ENCODE measurements at regions not wholly inside any gene's neighbourhood (a gene's known extent, or its start where the extent isn't known, plus 50 kb on each side); places are given as distances from the start of the nearest gene placed in this dataset.

- DNase-seq (ENCODE audit: insufficient read length, low spot score) (no peak), FAIRE-seq (no peak)
Observed at GRCh38 chr15:37824717-37825382, 109.6 kb upstream of the TMCO5A start.

- no peak for DNase-seq (ENCODE audit: insufficient read length, low spot score)
- FAIRE-seq = no peak
Observed at GRCh38 chr15:37837276-37837675, 97.2 kb upstream of the TMCO5A start.

DNA sequence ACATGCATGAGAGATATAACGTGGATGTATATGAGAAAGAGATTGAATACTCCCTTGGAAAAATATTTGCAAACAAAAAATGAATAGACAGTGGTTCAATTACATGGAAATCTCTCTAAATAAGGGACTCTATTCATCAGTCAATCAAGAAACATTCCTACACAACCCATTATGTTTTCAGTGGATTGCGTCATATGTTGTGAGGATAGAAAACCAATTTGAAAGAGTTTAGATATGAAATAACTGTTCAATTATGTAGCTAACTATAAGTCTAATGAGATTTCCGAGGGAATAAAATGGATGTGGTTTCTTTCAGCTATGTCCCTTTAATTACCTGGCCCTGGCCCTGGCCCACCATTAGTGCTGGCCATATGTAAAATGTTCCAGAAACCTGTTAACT, 86.7 kb upstream of the TMCO5A start:
- FAIRE-seq (no peak), DNase-seq (ENCODE audit: insufficient read length, low spot score) (no peak)

DNA sequence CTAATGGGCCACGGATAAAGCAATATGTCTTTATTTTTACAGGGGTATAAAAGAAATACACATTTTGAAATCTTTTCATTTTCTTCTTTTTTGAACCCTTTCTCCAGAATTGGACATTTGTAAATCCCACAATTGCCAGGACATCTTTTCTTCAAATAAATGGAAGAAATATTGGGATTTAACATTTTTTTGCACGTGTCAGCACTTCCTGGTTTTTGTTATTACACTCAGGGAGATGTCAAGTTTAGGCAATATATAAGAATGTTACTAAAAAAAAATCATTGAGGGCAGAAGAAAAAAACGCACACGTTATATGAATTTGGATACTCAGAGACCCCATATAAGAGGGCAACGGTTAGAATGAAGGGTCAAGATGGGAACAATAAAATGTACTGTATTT, 78.3 kb upstream of the TMCO5A start:
- DNase-seq (ENCODE audit: insufficient read length, low spot score) (no peak), FAIRE-seq (no peak)

DNA sequence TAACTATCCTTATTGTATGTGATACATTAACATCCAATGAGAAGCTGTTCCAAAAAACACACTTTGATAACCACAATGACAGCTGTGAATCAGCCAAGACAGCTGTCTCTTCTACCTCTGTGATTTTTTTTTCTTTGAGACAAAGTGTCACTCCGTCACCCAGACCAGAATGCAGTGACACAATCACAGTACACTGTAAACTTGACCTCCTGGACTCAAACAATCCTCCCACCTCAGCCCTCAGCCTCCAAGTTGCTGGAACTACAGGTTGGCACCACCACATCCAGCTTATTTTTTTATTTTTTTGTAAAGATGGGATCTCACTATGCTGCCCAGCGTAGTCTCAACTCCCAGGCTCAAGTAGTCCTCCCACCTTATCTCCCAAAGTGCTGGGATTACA, 73.5 kb upstream of the TMCO5A start:
- no peak for FAIRE-seq

GRCh38 chr15:37865687-37866086, 68.8 kb upstream of the TMCO5A start:
- FAIRE-seq (no peak), DNase-seq (ENCODE audit: insufficient read length, low spot score) (no peak)

More for the DNA sequence above, 73.5 kb upstream of the TMCO5A start:
- no peak for DNase-seq (ENCODE audit: insufficient read length, low spot score)

DNA sequence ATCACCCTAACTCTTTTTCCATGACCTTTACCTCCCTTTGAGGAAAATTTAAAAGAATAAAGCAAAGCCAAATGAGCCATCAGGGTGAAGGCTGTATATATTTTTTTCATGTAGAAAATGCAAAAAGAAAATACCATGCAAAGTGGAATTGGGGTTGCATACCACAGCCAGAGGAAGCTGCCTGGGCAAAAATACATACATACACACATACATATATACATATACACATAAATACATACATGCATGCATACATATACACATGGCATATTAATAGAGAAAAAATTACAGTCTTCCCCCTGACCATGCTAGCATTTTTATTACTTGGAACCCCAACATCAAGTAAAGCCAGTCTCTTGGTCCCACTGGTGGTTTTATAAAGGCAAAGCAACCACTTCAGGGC, 63.7 kb upstream of the TMCO5A start:
- DNase-seq (ENCODE audit: insufficient read length, low spot score) (no peak), FAIRE-seq (no peak)

DNA sequence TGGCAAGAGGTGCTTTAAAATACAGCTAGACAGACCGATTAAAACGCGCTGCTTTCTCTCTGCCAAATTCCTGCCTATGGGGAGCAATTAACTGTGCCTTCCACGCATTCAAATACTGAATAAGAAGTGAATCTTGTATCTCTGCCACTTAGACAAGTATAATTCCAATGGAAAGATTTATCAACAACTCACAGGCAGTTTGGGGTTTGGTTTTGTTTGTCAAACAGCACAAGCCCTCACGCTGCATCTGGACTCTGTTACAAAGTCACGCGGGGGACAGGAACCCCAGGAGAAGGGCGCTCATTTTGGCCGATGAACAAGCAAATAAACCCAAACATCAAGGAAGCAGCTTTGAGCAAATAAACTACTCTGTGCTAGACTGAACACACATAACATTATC, 61.8 kb upstream of the TMCO5A start:
- FAIRE-seq (no peak), DNase-seq (ENCODE audit: insufficient read length, low spot score) (no peak)

- FAIRE-seq = no peak
Observed at GRCh38 chr15:37873336-37873735, 61.1 kb upstream of the TMCO5A start.

DNA sequence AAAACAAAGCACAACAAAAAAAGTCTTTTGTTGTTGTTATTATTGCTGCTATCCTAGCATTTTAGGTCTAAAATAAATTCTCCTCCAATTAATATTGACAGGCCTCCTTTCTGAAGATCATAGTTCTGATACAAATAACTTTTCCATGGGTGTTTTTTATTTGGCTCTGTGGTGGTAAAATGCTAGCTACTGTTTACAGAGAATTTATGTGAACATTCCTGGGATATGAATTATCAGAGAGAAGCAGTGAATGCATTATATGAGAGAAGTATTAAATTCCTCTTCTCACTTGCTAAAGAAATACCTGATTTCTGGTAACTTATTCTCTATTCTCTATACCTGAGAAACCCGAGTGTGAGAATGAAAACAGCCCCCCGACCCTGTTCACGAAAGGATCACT, 57.5 kb upstream of the TMCO5A start:
- DNase-seq (ENCODE audit: insufficient read length, low spot score) (no peak), FAIRE-seq (no peak)

More at GRCh38 chr15:37873336-37873735, 61.1 kb upstream of the TMCO5A start:
- no peak for DNase-seq (ENCODE audit: insufficient read length, low spot score)

DNA sequence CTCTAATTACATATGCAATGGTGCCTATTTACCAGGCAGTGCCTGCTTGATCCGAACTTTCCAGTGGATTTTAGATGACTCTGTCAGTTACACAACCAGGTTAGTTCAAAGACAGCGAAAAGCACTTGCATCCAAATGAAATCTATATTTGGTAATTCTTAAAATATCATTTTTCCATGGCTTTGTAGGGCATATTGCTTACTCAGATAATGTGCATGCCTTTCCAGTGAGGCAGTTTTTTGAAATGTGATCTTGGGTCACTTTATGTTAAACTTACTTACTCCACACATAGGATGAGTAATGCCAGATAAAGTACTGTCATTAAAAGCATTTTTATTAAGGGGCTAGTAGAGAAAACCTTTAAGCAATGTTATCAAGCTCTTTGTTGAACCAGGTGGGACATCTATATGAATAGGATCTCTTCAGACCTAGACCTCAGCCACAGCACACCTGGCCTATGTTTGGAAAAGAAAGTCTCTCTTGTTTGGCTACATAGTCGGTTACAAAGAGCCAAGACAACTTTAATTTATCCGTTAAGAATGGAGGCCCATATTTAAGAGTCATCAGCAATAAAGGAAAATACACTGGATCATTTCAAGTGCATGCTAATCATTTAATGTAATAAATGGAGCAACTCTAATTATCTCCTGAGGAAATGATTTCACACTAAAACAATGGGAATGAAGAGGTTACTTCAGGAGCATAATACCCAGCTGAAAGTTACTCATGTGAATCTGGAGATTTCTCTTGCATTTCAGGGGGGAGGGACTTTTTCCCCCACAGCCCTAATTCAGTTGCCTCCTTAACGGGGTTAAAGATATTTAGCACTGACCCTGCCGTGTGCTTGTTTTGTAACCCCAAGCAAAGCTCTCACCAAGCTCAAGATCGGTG, 56.3 kb upstream of the TMCO5A start:
- FAIRE-seq (no peak), DNase-seq (ENCODE audit: insufficient read length, low spot score) (no peak)

GRCh38 chr15:37880009-37880834, 54.2 kb upstream of the TMCO5A start:
- DNase-seq (ENCODE audit: insufficient read length, low spot score) (peak; percentile 1), FAIRE-seq (no peak)

GRCh38 chr15:37880835-37881153, 53.6 kb upstream of the TMCO5A start:
- DNase-seq (ENCODE audit: insufficient read length, low spot score) = no peak
- no peak for FAIRE-seq

DNA sequence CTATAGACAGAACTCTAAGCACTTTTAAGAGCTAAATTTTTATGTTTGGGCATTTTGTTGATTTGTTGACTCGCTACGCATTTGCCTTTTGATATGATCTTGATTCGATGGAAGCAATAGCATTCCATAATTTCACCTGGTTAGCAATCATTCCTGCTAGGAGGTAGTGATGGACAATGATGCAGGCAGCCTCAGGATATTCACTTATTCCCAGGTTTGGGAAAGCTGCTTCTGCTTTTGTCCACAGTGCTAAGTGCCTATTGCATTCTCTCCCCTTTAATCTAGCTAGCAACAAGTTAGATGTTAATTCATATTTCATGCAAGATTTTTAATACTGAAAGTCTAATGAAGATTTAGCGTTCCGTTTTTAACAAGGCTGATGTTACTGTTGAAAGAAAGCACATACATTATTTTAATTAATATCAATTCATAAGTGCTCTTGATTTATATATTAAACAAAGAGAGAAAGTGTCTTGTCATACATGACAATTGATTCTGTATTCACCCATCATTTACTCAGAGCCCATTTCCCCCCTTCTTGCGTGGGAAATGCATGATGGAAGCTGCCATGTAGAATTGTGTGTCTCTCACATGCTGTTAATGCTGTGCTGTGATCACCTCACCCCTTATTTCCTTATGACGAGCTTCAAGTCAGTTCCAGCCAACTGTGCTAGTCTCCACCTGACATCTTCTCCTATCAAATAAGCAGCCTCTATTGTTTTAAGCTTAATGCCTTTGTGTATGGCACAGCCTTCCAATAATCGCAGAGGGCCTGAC, 53.0 kb upstream of the TMCO5A start:
- no peak for FAIRE-seq
- no peak for DNase-seq (ENCODE audit: insufficient read length, low spot score)

DNA sequence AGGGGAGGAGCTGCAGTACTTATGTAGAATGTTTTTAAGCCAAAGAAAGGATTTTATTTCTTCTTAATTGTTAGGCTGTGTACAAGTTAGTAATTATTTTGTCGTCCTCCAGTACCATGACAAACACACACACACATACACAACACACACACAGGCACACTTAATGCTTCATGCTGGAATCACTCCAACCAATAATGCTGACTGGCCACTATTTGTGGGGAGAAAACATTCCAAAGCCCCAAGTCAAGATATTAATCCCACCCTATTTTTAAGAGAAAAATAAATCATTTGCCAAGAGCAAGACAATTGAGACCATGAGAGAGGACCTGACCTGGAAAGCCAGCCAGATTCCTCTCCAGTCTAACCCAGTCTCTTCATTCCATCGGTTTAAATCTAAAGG, 51.8 kb upstream of the TMCO5A start:
- DNase-seq (ENCODE audit: insufficient read length, low spot score) = no peak
- FAIRE-seq = no peak
